ENCODE measurements at regions not wholly inside any gene's neighbourhood (a gene's known extent, or its start where the extent isn't known, plus 50 kb on each side); places are given as distances from the start of the nearest gene placed in this dataset.

- Histone ChIP-seq H3K4me1 (replicated peaks in 1 of 2) (no peaks in the 10 kb centered on the region), H3K4me3 (no peak overlapping the region), H3K27ac (no peak overlapping the region)
- in situ Hi-C loops (cut with MboI; ENCODE audit: low pct_unique_long_range_greater_than_20kb in 2 of 9, low sequenced_read_pairs in 9 of 9, unreplicated experiment in 9 of 9), result no loop called here
- no peak for ATAC-seq (replicated peaks in 6 of 8)
Observed at GRCh38 chr13:85445534-85445933, 353.7 kb downstream of the SLITRK6 start.

DNA sequence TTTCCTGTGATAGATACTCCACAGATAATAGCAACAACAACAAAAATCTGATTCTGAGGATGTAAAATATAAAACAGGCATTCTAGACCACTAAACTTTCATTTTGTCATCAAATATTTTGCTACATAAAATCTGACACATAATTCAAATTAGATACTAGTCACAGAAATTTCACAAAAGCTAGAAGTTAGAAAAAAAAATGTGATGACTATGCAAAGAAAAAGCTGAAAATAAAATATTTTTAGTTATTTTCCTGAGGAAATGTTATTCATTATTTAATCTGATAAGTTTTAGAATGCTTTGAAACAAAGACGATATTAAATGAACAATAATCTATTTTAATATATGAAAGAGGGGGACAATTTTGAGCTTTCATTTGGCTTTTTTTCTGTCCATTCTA lies 357.2 kb downstream of the SLITRK6 start:
- in situ Hi-C loops (cut with MboI; ENCODE audit: low pct_unique_long_range_greater_than_20kb in 2 of 9, low sequenced_read_pairs in 9 of 9, unreplicated experiment in 9 of 9), result no loop called here
- 29 to 100% (median 86%) methylated on average over 1 of the region's 1 CpG; no CpG with 5 or more reads in 1 of the 10 experiments for WGBS, 10 experiments
- no peak overlapping the region for H3K4me3 ChIP-seq
- no peak overlapping the region for H3K27ac ChIP-seq
- H3K4me1 ChIP-seq (replicated peaks in 1 of 2), result no peaks in the 10 kb centered on the region
- ATAC-seq (replicated peaks in 6 of 8), result no peak

GRCh38 chr13:85441364-85441763 lies 357.9 kb downstream of the SLITRK6 start:
- 33 to 99% (median 80%) methylated on average over 1 to 10 of the region's 12 CpGs; no CpG with 5 or more reads in 2 of the 10 experiments for WGBS, 10 experiments
- ATAC-seq (replicated peaks in 6 of 8), result no peak
- no peak overlapping the region for H3K27ac ChIP-seq
- in situ Hi-C loops (cut with MboI; ENCODE audit: low pct_unique_long_range_greater_than_20kb in 2 of 9, low sequenced_read_pairs in 9 of 9, unreplicated experiment in 9 of 9), result no loop called here
- H3K4me3 ChIP-seq, result no peak overlapping the region
- no peaks in the 10 kb centered on the region for H3K4me1 ChIP-seq (replicated peaks in 1 of 2)

- Histone ChIP-seq H3K4me1 (replicated peaks in 1 of 2) (no peaks in the 10 kb centered on the region), H3K4me3 (no peak overlapping the region), H3K27ac (no peak overlapping the region)
- WGBS, 10 experiments, result 0 to 100% (median 92%) methylated on average over 1 of the region's 1 CpG; no CpG with 5 or more reads in 1 of the 10 experiments
- no peak for ATAC-seq (replicated peaks in 6 of 8)
- in situ Hi-C loops (cut with MboI; ENCODE audit: low pct_unique_long_range_greater_than_20kb in 2 of 9, low sequenced_read_pairs in 9 of 9, unreplicated experiment in 9 of 9), result no loop called here
Observed at GRCh38 chr13:85436029-85436428, 363.2 kb downstream of the SLITRK6 start.

DNA sequence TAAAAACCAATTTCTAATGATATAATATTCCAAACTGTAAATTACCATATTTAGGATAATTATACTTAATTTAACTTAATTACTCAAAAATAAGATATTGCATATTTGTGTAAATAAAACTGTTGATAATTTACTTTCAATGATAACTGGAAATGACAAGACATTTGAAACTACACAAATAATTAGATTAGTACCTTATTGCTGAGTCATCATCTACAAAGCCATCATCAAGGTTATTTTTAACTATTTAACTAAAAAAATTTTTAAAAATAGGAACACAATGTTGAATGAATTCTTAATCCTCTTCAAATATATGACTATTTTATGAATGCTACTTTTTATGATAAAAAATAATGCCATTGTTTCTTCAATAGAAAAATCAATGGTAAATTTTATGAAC lies 364.3 kb downstream of the SLITRK6 start:
- H3K4me1 ChIP-seq (replicated peaks in 1 of 2), result peaks cover 0 to 2% of the 10 kb centered on the region in 2 donors
- in situ Hi-C loops (cut with MboI; ENCODE audit: low pct_unique_long_range_greater_than_20kb in 2 of 9, low sequenced_read_pairs in 9 of 9, unreplicated experiment in 9 of 9), result no loop called here
- no peak for ATAC-seq (replicated peaks in 6 of 8)
- no peak overlapping the region for H3K4me3 ChIP-seq
- H3K27ac ChIP-seq, result no peak overlapping the region

- ATAC-seq (replicated peaks in 6 of 8), result no peak
- peaks cover 0 to 3% of the 10 kb centered on the region in 2 donors for H3K4me1 ChIP-seq (replicated peaks in 1 of 2)
- no peak overlapping the region for H3K27ac ChIP-seq
- no peak overlapping the region for H3K4me3 ChIP-seq
- in situ Hi-C loops (cut with MboI; ENCODE audit: low pct_unique_long_range_greater_than_20kb in 2 of 9, low sequenced_read_pairs in 9 of 9, unreplicated experiment in 9 of 9), result no loop called here
Observed at GRCh38 chr13:85432881-85433280, 366.3 kb downstream of the SLITRK6 start.

DNA sequence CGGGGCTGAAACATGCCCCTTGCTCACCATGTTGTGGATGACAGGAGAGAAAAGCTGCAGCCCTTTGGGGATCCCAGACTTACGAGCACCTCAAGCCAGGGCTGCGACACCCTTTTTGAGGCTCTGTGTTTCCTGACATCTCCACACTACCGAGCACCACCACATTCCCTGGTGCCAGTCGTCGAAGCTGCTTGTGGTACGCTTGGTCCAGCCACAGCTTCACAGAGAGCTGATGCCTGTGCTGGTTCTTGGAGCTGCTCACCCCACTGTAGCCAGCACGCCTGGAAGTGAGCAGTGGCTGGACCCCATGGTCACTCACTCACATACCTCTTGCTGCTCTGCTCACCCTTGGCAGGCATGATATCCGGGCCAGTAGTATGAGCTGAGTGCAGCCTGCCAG lies 367.5 kb downstream of the SLITRK6 start:
- in situ Hi-C loops (cut with MboI; ENCODE audit: low pct_unique_long_range_greater_than_20kb in 2 of 9, low sequenced_read_pairs in 9 of 9, unreplicated experiment in 9 of 9), result no loop called here
- no peak overlapping the region for H3K4me3 ChIP-seq
- peaks cover 0 to 3% of the 10 kb centered on the region in 2 donors for H3K4me1 ChIP-seq (replicated peaks in 1 of 2)
- 15 to 100% (median 70%) methylated on average over 2 to 5 of the region's 9 CpGs; no CpG with 5 or more reads in 7 of the 10 experiments for WGBS, 10 experiments
- no peak overlapping the region for H3K27ac ChIP-seq
- ATAC-seq (replicated peaks in 6 of 8), result no peak

GRCh38 chr13:85430216-85430794 lies 368.9 kb downstream of the SLITRK6 start:
- WGBS, 10 experiments, result 80 to 100% methylated on average over 1 of the region's 1 CpG; no CpG with 5 or more reads in 8 of the 10 experiments
- no peak overlapping the region for H3K4me3 ChIP-seq
- ATAC-seq (replicated peaks in 6 of 8), result peak in 5 of 8 experiments; percentile 14 to 72 (median 37)
- no peak overlapping the region for H3K27ac ChIP-seq
- peaks cover 0 to 3% of the 10 kb centered on the region in 2 donors for H3K4me1 ChIP-seq (replicated peaks in 1 of 2)
- in situ Hi-C loops (cut with MboI; ENCODE audit: low pct_unique_long_range_greater_than_20kb in 2 of 9, low sequenced_read_pairs in 9 of 9, unreplicated experiment in 9 of 9), result no loop called here

- Histone ChIP-seq H3K27ac (no peak overlapping the region), H3K4me1 (replicated peaks in 1 of 2) (peaks cover 0 to 3% of the 10 kb centered on the region in 2 donors), H3K4me3 (no peak overlapping the region)
- in situ Hi-C loops (cut with MboI; ENCODE audit: low pct_unique_long_range_greater_than_20kb in 2 of 9, low sequenced_read_pairs in 9 of 9, unreplicated experiment in 9 of 9), result no loop called here
- no peak for ATAC-seq (replicated peaks in 6 of 8)
Observed at GRCh38 chr13:85427416-85427815, 371.8 kb downstream of the SLITRK6 start.

GRCh38 chr13:85420136-85420535 lies 379.1 kb downstream of the SLITRK6 start:
- Histone ChIP-seq H3K27ac (no peak overlapping the region), H3K4me1 (replicated peaks in 1 of 2) (no peaks in the 10 kb centered on the region), H3K4me3 (no peak overlapping the region)
- in situ Hi-C loops (cut with MboI; ENCODE audit: low pct_unique_long_range_greater_than_20kb in 2 of 9, low sequenced_read_pairs in 9 of 9, unreplicated experiment in 9 of 9), result no loop called here
- ATAC-seq (replicated peaks in 6 of 8), result no peak
- WGBS, 10 experiments, result 33 to 100% (median 86%) methylated on average over 1 to 2 of the region's 2 CpGs; no CpG with 5 or more reads in 1 of the 10 experiments

- H3K27ac ChIP-seq, result no peak overlapping the region
- in situ Hi-C loops (cut with MboI; ENCODE audit: low pct_unique_long_range_greater_than_20kb in 2 of 9, low sequenced_read_pairs in 9 of 9, unreplicated experiment in 9 of 9), result no loop called here
- H3K4me1 ChIP-seq (replicated peaks in 1 of 2), result no peaks in the 10 kb centered on the region
- H3K4me3 ChIP-seq, result no peak overlapping the region
- WGBS, 10 experiments, result 0 to 100% (median 75%) methylated on average over 1 of the region's 1 CpG; no CpG with 5 or more reads in 4 of the 10 experiments
- peak in 1 of 8 experiments; percentile 44 for ATAC-seq (replicated peaks in 6 of 8)
Observed at GRCh38 chr13:85419611-85420010, 379.6 kb downstream of the SLITRK6 start.

- Histone ChIP-seq H3K4me3 (no peak overlapping the region), H3K27ac (no peak overlapping the region), H3K4me1 (replicated peaks in 1 of 2) (no peaks in the 10 kb centered on the region)
- in situ Hi-C loops (cut with MboI; ENCODE audit: low pct_unique_long_range_greater_than_20kb in 2 of 9, low sequenced_read_pairs in 9 of 9, unreplicated experiment in 9 of 9), result no loop called here
- WGBS, 10 experiments, result 37 to 100% (median 95%) methylated on average over 1 to 8 of the region's 8 CpGs; no CpG with 5 or more reads in 1 of the 10 experiments
- ATAC-seq (replicated peaks in 6 of 8), result no peak
Observed at GRCh38 chr13:85417807-85418206, 381.4 kb downstream of the SLITRK6 start.

DNA sequence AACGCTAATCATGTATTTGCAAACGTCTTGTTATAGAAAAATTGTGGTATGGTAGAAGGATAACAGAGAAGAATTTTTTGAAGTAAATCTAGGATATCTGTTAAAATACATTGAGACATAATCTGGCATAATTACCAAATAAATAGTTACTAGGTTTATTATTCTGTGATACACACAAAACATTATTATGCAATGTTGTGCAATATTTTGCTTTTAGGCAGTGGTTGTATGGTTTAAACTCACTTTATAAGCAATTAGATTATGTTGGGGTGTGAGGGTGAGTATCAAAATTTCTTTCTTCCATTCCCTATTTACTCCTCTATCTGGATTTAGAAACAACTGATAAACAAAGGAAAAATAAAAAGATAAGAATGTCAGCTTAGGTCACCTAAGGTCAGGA lies 385.6 kb downstream of the SLITRK6 start:
- H3K4me3 ChIP-seq, result no peak overlapping the region
- whole genome bisulfite sequencing, 10 experiments, result 0 to 100% (median 80%) methylated on average over 1 to 2 of the region's 2 CpGs; no CpG with 5 or more reads in 2 of the 10 experiments
- H3K4me1 ChIP-seq (replicated peaks in 1 of 2), result no peaks in the 10 kb centered on the region
- in situ Hi-C loops (cut with MboI; ENCODE audit: low pct_unique_long_range_greater_than_20kb in 2 of 9, low sequenced_read_pairs in 9 of 9, unreplicated experiment in 9 of 9), result no loop called here
- H3K27ac ChIP-seq, result no peak overlapping the region
- no peak for ATAC-seq (replicated peaks in 6 of 8)

GRCh38 chr13:85412448-85412847 lies 386.8 kb downstream of the SLITRK6 start:
- no peak for ATAC-seq (replicated peaks in 6 of 8)
- 86 to 100% methylated on average over 1 of the region's 1 CpG; no CpG with 5 or more reads in 8 of the 10 experiments for WGBS, 10 experiments
- H3K4me1 ChIP-seq (replicated peaks in 1 of 2), result no peaks in the 10 kb centered on the region
- H3K27ac ChIP-seq, result no peak overlapping the region
- no peak overlapping the region for H3K4me3 ChIP-seq
- in situ Hi-C loops (cut with MboI; ENCODE audit: low pct_unique_long_range_greater_than_20kb in 2 of 9, low sequenced_read_pairs in 9 of 9, unreplicated experiment in 9 of 9), result no loop called here

All from motor neuron (in vitro differentiated cells).